GM21367 (cell line): ENCODE measurements at regions not wholly inside any gene's neighbourhood (a gene's known extent, or its start where the extent isn't known, plus 50 kb on each side); places are given as distances from the start of the nearest gene placed in this dataset.

ENCODE experiments used
- ATAC-seq: cut with Tn5 transposase; IDR thresholded peaks from one replicate; pipeline ENCODE4 v1.9.1; 2021; ENCODE audit not compliant: unreplicated experiment

DNA sequence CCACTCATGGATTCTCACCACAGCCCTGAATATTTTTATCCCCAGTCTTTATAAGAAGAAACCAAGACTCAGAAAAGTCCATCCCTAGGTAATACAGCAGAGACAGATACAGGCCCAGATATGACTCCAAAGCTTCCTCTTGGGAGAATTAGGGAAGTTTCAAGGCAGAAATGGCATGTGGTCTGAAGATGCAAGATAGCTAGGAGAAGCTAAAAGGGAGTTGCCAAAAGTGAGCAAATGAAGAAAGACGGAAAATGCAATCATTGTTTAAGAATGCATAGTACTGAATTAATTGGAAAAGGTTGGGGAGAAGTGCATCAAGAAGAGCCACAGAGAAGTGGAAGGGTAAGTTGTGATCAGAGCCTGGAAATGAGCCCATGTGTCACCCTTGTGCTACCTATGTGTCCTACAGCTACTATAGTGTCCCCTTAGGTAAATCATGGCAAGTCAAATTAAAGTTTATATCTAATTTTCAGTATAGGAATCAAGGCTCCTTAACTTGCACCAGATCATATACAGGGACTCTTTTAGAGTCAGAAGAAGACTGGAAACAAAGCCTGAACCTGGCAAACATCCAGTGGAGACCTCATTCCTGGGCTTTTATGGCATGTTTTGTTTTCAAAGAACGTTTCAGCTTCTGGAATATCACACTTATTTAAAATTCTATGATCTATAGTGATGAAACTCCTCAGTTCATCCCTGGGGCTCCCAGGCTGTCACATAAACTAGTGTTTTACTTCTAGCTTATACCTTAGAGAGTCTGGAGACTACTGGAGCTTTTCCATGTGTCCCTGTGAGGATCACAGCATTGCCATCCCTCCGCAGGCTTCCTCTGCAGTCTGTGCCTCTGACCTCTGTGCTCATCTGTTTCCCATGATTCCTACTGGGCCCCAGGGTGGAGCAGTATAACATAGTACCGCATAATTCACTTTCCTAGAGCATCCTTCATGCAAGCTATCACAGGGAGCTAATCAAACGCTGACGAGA lies 189.0 kb upstream of the CDKN3 start:
- ATAC-seq: no peak

DNA sequence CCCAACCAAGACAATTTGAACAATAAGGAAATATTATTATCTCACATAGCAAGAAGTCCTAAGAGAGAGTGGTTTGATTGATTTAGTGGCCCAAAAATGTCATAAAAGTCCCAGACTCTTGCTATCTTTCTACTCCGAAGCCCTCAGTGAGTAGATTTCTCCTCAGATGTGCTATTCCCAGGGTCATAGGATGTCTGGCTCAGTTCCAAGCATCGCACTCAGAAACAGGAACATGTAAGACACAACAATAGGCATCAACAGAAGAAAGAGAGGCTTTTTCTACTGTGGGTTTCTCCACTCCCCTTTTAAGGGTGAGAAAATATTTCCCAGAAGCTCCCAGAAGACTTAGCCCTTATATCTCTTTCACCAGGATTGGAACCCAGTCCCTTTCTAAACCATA lies 188.1 kb upstream of the CDKN3 start:
- no peak for ATAC-seq

DNA sequence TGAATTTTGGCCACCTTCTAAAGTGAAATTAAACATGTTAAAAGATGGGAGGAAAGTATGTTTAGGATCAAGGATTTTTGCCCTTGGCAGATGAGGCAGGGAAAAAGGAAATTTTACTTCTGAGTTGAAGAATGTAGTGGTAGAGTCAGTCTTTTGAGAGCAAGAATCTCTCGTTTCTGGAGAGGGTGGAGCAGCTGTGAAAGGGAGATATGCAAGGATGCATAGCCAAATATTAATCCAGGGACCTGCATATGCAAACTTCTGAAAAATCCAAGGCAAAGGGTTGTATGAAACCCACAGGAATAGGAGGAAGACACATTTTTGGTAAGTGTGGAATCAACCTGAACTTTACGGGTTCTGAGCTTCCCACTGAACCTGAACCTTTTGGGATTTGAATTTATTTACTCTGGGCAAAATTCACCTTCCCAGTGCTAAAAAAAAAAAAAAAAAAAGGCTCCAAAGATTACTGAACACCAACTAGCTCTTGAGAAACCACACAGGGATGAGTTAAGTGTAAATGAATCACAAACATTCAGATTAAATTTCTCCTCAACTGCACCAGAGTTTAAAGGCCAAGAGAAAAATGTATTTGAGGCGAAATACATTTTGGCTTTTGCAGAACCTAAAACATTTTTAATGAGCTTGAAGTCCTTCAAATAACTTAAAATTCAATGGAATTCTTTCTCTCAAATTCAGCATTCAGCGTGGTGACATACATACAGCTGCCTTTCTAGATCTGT lies 187.1 kb upstream of the CDKN3 start:
- no peak for ATAC-seq

DNA sequence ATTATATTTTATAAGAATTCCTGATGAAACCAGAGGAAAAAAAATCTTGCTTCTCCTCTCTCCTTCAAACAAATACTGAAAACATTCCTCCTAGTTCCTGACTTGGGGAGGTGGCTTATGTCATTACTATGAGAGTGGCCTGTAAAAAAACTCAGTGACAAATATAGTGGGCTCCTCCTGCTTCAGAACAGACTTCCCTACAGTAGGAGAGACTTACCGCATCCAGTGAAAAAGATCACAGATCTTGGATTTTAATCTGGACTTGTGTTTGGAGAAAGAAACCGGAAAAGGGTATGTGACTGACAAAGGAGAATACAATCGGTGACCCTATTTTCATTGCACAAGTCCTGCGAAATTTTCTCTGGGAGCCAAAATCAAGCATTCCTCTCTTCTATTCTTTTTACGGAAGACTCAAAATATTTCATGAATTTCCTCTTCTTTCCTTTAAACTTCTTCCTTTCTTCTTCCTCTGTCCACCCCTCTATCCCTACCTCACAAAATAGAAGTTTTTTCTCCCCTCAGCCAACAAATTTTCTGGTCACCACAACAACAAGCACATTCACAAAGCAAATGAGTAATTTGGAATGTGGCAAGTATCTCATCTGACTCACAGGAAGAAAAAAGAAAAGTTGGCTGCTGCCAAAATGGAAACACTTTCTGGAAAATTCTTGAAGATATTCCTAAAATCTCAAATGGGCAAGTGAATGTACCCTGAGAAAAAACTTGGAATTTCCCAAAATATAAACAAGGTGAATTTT lies 185.1 kb upstream of the CDKN3 start:
- no peak for ATAC-seq

DNA sequence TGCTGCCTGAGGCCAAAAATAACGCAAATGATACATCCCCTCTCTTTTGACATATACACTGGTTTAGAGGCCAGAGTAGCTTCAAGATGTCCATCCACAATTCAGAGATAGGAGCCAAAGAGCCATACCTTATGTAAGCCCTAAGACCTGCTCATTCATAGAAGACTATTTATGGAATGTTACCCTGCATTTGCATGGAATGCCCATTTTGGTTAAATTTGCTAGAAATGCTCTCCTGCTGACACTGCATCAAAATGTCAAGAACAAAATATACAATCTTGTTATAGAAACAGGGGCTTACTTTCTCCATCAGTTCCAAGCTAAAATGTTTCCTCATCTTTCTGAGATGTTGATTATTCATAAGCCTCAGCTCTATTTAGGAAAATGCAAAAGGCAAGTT lies 183.3 kb upstream of the CDKN3 start:
- no peak for ATAC-seq

DNA sequence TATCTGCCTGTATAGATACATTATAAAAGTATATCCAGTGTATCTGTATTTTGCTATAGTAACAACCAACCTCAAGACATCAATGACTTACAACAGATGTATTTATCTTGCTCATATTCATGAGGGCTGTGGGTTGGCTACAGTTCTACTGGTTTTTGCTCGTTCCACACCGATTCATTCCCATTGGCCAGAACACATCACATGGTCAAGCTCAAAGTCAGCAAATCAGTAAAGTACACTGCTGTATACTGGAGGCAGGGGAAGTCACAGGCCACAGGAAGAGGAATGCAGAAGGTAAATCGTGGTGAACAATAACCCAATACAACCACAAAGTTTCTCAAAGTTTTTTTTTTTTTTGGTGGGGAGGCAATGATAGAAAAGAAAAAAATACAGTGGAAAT lies 180.0 kb upstream of the CDKN3 start:
- no peak for ATAC-seq

DNA sequence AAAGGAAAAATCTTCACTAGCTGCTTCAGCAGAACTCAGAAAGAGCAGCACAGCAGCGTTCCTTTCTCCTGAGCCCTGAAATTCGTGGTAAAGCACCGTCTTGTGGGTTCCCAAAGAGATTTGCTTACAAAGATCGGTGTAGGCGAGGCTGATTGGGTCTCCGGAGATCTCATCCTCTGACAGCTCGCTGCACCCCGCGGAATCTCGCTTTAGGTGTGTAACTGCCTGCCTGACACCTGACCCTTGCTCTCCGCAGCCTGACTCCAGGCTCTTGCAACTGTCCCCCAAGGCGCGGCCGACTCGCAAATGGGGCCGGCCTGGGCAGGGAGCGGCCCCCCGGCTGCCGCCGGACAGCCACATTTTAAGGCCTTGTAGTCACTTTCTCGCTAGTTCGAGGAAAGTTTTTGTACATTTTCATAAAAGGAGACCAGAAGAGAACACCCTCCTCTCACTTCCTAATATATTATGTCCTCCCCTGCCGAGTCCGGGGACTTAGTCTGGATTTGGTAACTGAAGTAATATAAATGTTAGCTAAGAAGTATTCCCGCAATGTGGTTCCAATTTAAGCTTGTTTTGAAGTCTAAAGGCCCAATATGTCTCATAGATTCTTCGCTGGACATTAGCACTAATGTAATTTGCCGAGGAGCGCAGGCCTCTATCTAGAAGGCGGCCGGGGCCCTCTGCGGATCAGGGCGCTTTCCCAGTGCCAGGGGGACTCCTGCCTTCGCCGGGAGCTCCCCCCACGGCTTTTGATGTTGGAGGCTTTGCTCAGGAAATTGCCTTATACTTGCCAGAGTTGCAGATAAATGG lies 177.3 kb upstream of the CDKN3 start:
- no peak for ATAC-seq

DNA sequence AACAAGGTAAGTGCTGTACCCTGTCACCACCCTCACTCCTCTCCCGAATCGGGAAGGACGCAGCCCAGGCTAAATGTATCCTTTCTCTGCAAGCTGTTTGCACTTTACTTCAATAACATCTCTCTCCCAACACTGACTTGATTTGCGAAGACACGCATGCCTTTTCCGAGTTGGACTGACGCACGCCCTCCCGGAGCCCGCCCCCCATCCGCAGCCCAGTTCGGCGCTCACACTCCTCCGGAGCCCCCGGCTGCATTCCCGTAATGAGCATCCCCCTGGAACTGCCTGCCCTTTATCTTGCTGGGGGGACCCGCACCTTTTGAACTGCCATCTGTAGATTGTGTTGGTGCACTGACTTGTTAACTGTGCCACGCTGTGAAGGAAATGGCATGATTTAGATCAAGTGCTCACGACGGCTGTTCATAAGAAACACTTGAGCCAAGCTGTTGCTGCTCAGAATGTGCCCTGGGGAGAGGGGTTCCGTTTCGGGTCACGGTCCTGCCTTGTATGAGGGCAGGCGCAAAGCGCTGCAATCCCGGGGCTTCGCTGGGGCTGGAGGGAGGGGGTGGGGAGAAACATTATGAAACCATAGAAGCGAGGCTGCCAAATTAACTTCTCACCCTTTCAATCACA lies 176.6 kb upstream of the CDKN3 start:
- no peak for ATAC-seq

DNA sequence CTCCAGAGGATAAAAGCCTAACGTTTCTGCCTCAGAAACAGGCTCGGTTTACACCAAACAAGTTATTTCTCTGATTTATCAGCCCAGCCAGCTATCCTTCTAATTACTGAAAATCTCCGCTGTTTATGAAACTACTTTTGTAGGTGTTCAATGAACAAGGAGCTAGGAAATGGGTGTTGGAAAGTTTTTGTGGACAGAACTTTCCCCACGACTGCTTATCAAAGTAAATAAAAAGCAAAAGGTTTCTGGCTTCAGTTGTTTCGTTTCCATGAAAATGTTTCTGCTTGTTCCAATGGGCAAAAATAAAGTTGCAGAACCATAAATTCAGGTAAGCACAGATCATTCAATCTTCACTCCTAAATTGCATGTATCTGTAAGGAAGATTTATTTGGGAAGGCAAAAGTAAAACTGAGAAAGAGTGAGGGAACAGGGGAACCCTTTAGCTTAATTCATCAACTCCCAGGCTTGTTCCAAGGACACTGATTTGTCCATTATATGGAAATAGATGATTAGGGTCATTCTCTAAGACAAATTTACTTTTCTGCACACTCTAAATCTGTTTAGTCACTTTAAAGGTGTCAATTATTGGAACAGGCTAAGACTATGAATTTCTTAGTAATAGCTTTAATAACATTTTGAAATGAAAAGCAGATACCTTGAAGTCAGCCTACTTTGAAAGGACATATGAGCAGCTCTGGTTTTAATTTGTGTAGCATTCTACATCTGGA lies 175.9 kb upstream of the CDKN3 start:
- no peak for ATAC-seq

DNA sequence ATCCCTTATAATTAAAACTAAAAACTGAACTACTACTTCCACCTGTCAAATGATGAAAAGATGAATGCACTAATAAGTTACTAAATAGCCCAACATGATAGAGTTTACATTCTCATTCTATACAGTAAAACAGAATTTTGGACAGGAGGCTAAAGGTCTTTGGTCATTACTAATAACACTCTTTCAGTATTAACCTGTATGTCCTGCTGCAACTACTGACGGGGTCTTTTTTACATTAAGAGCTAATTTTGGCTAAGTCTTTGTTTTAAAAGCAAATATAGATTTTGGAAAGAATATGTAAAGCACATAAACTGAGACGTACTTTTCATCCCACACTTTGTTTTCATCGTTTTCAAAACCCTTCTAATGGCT lies 175.4 kb upstream of the CDKN3 start:
- ATAC-seq: no peak

DNA sequence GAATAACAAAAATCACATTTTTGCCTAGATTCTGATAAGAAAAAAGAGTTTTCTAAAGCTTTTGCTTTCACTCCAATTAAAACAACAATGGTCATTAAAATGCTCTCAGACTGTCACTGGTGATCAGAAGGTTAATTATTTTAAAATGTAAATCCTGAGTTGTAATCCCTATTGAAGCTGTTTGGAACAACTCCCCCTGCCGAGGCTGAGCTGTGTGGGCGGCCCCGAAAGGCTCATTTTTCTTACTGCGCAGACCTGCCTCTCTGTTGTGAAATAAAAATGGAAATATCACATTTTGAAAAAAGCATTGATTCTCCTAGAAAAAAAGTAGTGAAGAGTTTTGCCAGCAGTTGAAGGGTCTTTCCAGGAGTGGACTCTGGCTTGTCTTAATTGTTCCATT lies 174.8 kb upstream of the CDKN3 start:
- ATAC-seq: no peak

DNA sequence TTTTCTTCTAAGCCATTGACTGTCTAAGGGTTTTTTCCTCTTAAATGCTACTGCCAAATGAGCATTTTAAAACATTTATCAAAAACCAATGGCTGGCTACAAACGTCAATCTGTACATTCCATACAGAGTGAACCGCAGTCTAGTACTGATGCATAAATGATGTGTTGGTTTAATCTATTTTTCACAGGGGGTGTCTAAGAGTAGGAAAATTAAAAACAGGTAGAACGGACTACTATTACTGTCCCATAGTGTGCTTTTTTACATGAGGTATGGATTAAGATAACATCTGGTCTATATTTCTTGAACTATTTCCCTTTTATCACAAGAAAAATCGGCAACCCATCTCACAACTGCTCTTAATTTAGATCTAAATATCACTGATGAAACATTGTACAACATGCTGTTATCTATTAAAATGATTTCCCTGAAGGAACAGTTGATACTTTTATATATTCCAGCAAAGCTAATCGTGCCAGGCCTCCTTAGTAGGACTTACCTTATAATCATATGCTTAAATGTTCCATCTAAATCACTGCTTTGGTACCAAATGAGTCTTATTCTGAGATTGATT lies 172.9 kb upstream of the CDKN3 start:
- no peak for ATAC-seq

DNA sequence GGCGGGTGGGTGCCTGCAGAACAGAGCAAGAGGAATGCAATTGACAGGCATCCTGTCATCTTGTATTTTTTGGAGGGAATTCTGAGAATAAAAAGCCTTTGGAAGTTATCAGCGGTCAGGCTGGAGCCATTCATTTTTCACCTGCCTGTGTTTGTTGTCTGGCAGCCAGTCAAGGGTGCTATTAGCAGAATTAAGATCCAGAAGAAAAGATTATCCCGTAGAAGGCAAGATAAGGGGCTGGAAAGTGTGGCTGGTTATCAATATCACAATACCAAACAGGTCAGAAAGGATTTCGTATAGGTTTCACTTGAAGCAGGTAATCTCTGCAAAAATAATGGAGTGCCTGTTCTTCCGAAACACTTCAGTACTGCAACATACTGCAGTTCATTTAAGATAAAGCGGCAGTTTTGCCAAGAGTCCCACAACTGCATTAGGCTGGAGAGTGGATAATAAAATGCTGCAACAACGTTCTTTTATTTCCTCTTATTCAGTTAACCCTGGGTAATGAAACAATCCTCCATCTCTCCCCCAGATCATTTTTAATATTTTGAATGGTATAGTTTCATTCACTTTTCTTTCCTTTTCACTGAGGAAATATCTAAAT lies 171.2 kb upstream of the CDKN3 start:
- no peak for ATAC-seq

DNA sequence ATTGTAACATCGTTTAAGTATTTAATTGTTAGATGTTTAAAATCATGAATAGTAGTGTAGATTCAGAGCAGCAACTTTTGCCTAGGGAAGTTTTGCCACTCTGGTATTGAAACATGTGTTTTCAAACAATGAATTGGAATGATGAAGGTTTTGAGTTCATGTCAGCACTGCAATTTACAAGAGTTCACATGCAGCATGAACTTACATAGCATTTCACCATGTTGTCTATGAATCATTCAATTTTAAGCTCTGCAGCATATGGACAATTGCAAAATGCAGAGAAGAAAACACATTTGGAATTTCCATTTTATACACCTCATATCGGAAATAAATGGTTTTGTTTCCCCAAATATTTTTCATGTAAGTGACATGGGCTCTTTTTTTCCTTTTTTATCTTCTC lies 170.7 kb upstream of the CDKN3 start:
- ATAC-seq: no peak

DNA sequence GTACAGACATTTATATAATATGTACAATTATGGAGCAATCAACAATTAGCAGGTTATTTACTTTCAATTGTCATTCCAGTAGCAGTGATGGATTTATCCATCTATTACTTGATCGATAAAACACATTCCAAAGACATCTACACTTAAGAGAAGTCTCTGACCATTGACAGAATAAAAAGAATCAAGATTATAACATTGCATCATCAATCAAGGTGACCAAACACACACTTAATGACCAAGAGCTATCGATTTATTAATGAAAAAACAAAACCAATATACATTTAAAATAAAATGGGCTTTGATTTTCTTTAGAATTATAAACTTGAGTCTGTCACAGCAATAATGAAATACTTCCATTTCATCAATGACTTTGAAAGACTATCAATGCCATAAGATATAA lies 170.2 kb upstream of the CDKN3 start:
- ATAC-seq: no peak

DNA sequence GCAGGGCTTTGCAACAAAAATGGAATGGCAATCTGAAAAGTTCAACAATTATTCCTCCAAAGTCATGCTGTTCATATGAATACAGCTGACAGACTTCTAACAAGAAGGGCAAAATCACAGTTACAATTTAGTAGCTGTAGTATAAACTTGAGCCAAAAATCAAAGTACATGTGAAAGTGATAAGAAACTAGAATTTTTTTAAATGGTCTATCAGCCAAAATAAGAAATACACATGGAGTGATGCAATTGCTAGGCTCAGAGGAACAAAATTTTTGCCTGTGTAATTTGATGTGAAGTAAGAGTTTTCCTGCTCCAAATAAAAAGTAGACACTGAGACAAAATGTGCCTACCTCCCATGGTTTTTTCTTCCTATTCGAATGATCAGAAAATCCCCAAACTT lies 167.7 kb upstream of the CDKN3 start:
- ATAC-seq: no peak

DNA sequence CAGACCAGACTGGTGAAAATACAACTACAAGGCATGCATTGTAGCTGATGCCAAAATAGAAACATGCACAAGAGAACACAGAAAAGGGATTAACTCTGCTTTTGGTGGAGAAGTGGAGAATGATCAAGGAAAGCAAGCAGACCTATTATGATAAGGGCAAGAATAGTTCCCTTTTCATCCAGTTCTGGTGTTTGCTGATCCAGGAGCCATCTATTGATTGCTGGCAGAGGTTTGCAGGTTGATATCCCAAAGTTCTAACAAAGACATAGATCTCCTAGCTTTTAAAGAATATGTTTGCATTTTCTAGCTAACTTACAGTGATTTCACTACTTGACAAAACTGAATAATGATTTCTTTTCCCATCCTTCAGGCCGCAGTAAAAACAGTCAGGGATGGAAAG lies 166.2 kb upstream of the CDKN3 start:
- ATAC-seq: no peak

DNA sequence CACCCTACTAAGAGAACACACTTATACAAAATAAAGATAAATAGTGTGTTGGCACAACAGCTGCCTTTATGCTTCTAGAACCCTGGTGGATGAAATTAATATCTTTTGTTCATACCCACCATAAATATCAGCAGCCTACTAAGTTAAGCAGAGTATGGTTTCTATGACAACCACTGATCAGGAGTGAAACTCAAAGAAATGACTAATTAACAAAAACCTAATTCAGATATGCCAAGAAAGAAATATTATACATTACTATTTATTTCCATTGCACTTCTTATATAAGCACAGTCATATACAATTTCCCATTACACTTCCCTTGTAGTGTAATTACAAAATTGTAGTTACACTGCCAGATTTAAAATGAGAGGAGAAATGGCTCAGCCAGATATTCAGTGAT lies 164.1 kb upstream of the CDKN3 start:
- no peak for ATAC-seq

DNA sequence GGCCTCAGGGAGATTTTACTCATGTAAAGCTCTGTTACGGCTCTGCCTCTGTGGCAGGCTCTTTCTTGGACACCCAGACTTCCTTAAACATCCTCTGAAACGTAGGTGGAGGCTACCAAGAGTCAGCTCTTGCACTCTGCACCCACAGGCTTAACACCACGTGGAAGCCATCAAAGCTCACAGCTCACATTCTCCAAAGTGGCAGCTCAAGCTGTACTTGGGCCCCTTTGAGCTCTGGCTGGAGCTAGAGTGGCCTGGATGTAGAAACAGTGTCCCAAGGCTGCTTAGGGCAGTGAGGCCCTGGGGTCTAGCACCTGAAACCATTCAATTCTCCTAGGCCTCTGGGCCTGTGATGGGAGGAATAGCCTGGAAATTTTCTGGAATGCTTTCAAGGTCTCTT lies 155.3 kb upstream of the CDKN3 start:
- no peak for ATAC-seq
